Activated naive CD4-positive, alpha-beta T cell treated with anti-CD3 and anti-CD28 coated beads for 36 hours (primary cell): ENCODE measurements at regions not wholly inside any gene's neighbourhood (a gene's known extent, or its start where the extent isn't known, plus 50 kb on each side); places are given as distances from the start of the nearest gene placed in this dataset.

Experiments used
- CTCF ChIA-PET: fragments of 350-600 bp; sonication (Branson Sonifier 250); formaldehyde crosslinking; loops from one replicate; lab custom pipeline; 2021; ENCODE audit warnings: antibody characterized with exemption; lab: Charles Lee
- DNase-seq: peaks from one replicate; pipeline ENCODE4 v3.0.0-alpha.2; 2020
- H3K27ac Mint-ChIP-seq: one replicate; pipeline ENCODE4 v1.8.0; 2021; ENCODE audit warnings: mild to moderate bottlenecking, mixed read lengths
- H3K27me3 Mint-ChIP-seq: one replicate; pipeline ENCODE4 v1.8.0; 2021; ENCODE audit warnings: low read depth, mixed read lengths
- H3K36me3 Mint-ChIP-seq: one replicate; pipeline ENCODE4 v1.8.0; 2021; ENCODE audit warnings: low read depth, mixed read lengths
- H3K4me1 Mint-ChIP-seq: one replicate; pipeline ENCODE4 v1.8.0; 2021; ENCODE audit warnings: low read depth, mixed read lengths
- H3K4me3 Mint-ChIP-seq: one replicate; pipeline ENCODE4 v1.8.0; 2021; ENCODE audit warnings: mild to moderate bottlenecking, moderate library complexity, mixed read lengths
- H3K9me3 Mint-ChIP-seq: one replicate; pipeline ENCODE4 v1.8.0; 2021; ENCODE audit warnings: mixed read lengths
- intact Hi-C: fragments of 100-400 bp; cut with micrococcal nuclease; formaldehyde crosslinking; loops from one replicate; pipeline ENCODE4 v1.15.1; 2023

DNA sequence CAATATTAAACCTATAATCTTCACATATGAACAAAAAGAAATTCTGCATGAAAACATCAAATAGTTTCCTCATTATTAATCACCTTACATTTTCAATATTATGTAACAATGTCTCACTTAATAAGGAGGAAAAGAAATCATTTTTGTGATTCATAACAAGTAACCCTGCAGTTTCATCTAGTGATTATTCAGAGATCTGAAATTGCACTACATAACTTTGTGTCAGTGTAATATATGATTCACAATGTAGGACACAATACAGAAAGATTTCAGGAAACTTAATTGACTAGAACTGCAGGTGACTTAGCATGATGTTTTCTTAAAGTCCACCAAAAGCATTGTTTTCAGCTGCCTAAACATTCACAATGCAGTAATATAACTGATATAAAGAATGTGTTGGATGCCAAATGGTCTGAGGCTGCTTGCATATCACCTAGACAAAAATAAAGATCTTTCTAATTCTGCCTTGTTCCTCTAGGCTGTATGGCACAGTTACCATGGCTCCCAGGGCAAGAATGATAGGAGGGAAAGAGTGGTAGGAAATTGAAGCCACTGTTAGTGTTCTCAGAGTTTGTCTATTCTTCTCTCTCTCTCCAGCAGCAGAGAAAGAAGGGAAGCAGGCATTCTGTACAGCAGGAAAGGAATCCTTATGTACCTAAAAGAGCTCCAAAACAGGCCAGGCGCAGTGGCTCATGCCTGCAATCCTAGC, 366.6 kb downstream of the FSIP2 start:
- intact Hi-C loops = no loop called here
- DNase-seq = no peak
- Mint-ChIP-seq H3K4me3 (no peak overlapping the region), H3K27me3 (no peaks in the 10 kb centered on the region), H3K9me3 (no peaks in the 10 kb centered on the region), H3K4me1 (peaks cover 11% of the 10 kb centered on the region), H3K27ac (no peak overlapping the region), H3K36me3 (no peaks in the 10 kb centered on the region)
- CTCF ChIA-PET = no interaction called here

DNA sequence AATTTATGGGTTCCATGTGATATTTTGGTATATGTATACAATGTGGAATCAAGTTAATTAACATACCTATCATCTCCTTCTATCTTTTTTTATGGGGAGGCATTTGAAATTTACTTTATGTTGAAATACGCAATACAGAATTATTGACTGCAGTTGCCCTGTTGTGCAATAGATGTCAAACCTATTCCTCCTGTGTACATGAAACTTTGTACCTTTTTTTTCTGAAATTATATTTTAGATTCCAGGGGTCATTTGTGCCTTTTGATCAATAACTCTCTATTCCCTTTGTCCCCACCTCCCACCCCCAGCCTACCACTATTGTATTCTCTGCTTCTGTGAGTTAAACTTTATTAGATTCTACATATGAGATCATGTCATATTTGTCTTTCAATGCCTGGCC, 369.9 kb downstream of the FSIP2 start:
- Mint-ChIP-seq H3K36me3 (peaks cover 3% of the 10 kb centered on the region), H3K27me3 (no peaks in the 10 kb centered on the region), H3K4me1 (peaks cover 11% of the 10 kb centered on the region), H3K9me3 (peaks cover 15% of the 10 kb centered on the region), H3K4me3 (no peak overlapping the region), H3K27ac (no peak overlapping the region)
- intact Hi-C loops = no loop called here
- CTCF ChIA-PET = no interaction called here
- no peak for DNase-seq

DNA sequence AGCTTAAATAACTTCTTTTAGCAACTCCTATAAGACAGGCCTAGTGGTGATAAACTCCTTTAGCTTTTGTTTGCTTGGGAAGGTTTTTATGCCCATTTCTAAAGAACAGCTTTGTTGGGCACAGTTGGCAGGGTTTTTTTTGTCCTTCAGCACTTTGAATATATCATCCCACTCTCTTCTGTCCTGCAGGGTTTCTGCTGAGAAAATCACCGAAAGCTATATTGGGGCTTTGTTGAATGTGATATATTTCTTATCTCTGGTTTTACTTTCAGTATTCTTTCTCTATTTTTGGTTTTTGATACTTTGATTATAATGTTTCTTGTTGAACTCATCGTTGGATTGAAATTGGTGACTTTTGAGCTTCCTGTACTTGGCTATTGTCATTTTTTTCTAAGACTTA, 372.8 kb upstream of the ZC3H15 start:
- CTCF ChIA-PET = no interaction called here
- Mint-ChIP-seq H3K36me3 (peaks cover 27% of the 10 kb centered on the region), H3K4me3 (no peak overlapping the region), H3K27ac (no peak overlapping the region), H3K4me1 (peaks cover 5% of the 10 kb centered on the region), H3K9me3 (peaks cover 25% of the 10 kb centered on the region), H3K27me3 (no peaks in the 10 kb centered on the region)
- DNase-seq = no peak
- intact Hi-C loops = no loop called here

- H3K27ac Mint-ChIP-seq = no peak overlapping the region
- peaks cover 1% of the 10 kb centered on the region for H3K9me3 Mint-ChIP-seq
- DNase-seq = no peak
- H3K36me3 Mint-ChIP-seq = peaks cover 1% of the 10 kb centered on the region
- CTCF ChIA-PET = no interaction called here
- no peak overlapping the region for H3K4me3 Mint-ChIP-seq
- H3K4me1 Mint-ChIP-seq = no peaks in the 10 kb centered on the region
- H3K27me3 Mint-ChIP-seq = no peaks in the 10 kb centered on the region
- intact Hi-C loops = no loop called here
These were observed 360.9 kb upstream of the ZC3H15 start for GRCh38 chr2:186125156-186125555.

DNA sequence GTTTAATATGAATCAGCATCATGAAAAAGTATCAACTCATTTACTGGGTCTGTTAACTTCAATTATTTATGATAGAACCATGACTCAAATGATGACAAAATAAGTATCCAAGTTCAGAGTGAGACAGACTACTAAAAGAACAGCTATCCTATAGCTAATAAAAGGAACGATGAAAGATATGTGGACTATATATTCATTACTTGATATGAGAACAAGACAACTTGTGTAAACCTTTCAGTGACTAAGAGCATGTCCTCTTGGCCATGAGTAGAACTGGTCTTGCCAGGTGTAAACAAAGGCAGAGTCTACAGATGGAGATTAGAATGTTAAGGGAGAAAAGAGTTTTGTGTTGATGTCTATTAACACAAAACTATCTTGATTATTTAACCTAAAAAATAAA, 360.4 kb upstream of the ZC3H15 start:
- intact Hi-C loops = no loop called here
- no peaks in the 10 kb centered on the region for H3K4me1 Mint-ChIP-seq
- no peak for DNase-seq
- H3K36me3 Mint-ChIP-seq = peaks cover 1% of the 10 kb centered on the region
- no peak overlapping the region for H3K27ac Mint-ChIP-seq
- peaks cover 1% of the 10 kb centered on the region for H3K9me3 Mint-ChIP-seq
- H3K4me3 Mint-ChIP-seq = no peak overlapping the region
- no peaks in the 10 kb centered on the region for H3K27me3 Mint-ChIP-seq
- CTCF ChIA-PET = no interaction called here

- H3K27ac Mint-ChIP-seq = no peak overlapping the region
- DNase-seq = no peak
- peaks cover 1% of the 10 kb centered on the region for H3K9me3 Mint-ChIP-seq
- H3K4me3 Mint-ChIP-seq = no peak overlapping the region
- H3K27me3 Mint-ChIP-seq = no peaks in the 10 kb centered on the region
- intact Hi-C loops = no loop called here
- H3K36me3 Mint-ChIP-seq = peaks cover 1% of the 10 kb centered on the region
- no peaks in the 10 kb centered on the region for H3K4me1 Mint-ChIP-seq
- CTCF ChIA-PET = no interaction called here
These were observed 359.9 kb upstream of the ZC3H15 start for GRCh38 chr2:186126181-186126580.

- H3K27me3 Mint-ChIP-seq = no peaks in the 10 kb centered on the region
- no peaks in the 10 kb centered on the region for H3K36me3 Mint-ChIP-seq
- H3K9me3 Mint-ChIP-seq = no peaks in the 10 kb centered on the region
- DNase-seq = no peak
- intact Hi-C loops = no loop called here
- H3K4me1 Mint-ChIP-seq = no peaks in the 10 kb centered on the region
- H3K27ac Mint-ChIP-seq = no peak overlapping the region
- CTCF ChIA-PET = no interaction called here
- H3K4me3 Mint-ChIP-seq = no peak overlapping the region
These were observed 356.1 kb upstream of the ZC3H15 start for GRCh38 chr2:186129767-186130581.

DNA sequence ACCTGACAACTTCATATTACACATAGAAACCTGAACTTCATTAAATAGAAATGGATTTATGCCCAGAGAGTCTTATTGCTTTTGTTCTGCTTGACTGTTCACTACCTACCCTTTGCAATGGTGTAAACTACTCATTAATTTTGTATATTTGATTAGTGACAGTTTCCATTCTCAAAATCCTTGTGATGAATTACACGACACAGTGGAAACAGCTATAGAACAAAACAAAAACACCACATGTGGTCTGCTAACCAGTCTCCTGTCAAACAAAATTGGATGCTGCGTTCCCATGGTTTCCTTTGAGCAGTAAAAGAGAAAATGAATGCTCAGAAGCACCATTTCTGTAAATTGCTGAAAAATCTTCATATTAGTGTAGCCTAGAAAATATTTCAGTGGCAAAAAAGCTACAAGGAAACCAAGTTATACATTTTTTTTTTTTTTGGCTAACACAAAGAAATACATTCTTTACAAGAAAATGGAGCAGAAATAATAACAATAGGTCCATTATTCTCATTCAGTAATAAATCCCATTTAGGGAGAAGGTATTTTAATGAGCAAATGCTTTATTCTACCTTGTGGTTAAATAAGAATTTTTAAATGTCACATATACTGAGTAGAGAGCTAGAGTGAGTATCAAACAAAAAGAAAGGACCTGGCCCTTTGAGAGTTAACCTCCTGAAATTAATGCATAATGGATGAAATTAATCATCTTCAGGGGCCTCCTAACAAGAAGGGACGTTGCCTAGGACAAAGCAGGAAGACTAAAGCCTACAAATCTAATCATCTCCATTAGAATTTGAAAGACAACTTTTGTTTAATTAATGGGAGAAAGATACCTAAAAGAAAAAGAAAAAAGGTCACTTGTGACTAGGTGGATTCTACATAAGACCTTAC, 355.1 kb upstream of the ZC3H15 start:
- CTCF ChIA-PET = interaction anchor here (0.7 kb wide), 1 partner anchor 29 kb away, joined by 3 read pairs; no protein-coding TSS in a partner anchor
- no peak for DNase-seq
- Mint-ChIP-seq H3K27ac (no peak overlapping the region), H3K36me3 (no peaks in the 10 kb centered on the region), H3K9me3 (no peaks in the 10 kb centered on the region), H3K4me3 (no peak overlapping the region), H3K4me1 (no peaks in the 10 kb centered on the region), H3K27me3 (no peaks in the 10 kb centered on the region)
- intact Hi-C loops = no loop called here

GRCh38 chr2:186135686-186136085, 350.4 kb upstream of the ZC3H15 start:
- Mint-ChIP-seq H3K4me1 (no peaks in the 10 kb centered on the region), H3K9me3 (no peaks in the 10 kb centered on the region), H3K4me3 (no peak overlapping the region), H3K27ac (no peak overlapping the region), H3K27me3 (no peaks in the 10 kb centered on the region), H3K36me3 (no peaks in the 10 kb centered on the region)
- CTCF ChIA-PET = interaction anchor here (0.6 kb wide), 1 partner anchor 39 kb away, joined by 3 read pairs; no protein-coding TSS in a partner anchor
- no peak for DNase-seq
- intact Hi-C loops = no loop called here

GRCh38 chr2:186136860-186137259, 349.2 kb upstream of the ZC3H15 start:
- H3K27me3 Mint-ChIP-seq = no peaks in the 10 kb centered on the region
- no peaks in the 10 kb centered on the region for H3K9me3 Mint-ChIP-seq
- H3K4me3 Mint-ChIP-seq = no peak overlapping the region
- CTCF ChIA-PET = no interaction called here
- no peak for DNase-seq
- no peak overlapping the region for H3K27ac Mint-ChIP-seq
- H3K36me3 Mint-ChIP-seq = no peaks in the 10 kb centered on the region
- no peaks in the 10 kb centered on the region for H3K4me1 Mint-ChIP-seq
- intact Hi-C loops = no loop called here

DNA sequence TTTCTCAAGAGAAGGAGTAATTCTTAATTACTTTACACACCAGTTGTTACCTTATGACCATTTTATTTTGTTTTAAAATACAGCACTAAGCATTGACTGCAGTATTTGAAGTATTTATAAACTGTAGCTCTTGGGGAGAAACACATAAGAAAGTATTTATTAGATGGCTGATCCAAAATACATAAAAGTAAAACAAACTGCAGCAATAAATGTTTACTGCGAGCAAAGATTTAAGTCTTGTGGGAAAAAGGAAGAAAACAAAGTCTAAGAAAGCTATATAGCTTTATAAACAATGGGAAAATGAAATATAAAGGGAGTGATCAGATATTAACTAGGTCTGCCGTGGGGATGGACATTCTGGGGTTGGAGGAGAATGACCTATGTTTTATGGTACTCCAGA, 347.2 kb upstream of the ZC3H15 start:
- Mint-ChIP-seq H3K27me3 (no peaks in the 10 kb centered on the region), H3K4me1 (no peaks in the 10 kb centered on the region), H3K4me3 (no peak overlapping the region), H3K27ac (no peak overlapping the region), H3K36me3 (no peaks in the 10 kb centered on the region), H3K9me3 (no peaks in the 10 kb centered on the region)
- no peak for DNase-seq
- intact Hi-C loops = no loop called here
- CTCF ChIA-PET = interaction anchor here (0.6 kb wide), 1 partner anchor 18 kb away, joined by 3 read pairs; no protein-coding TSS in a partner anchor

GRCh38 chr2:186159101-186159500, 327.0 kb upstream of the ZC3H15 start:
- no peak overlapping the region for H3K4me3 Mint-ChIP-seq
- peaks cover 31% of the 10 kb centered on the region for H3K36me3 Mint-ChIP-seq
- no peak for DNase-seq
- intact Hi-C loops = no loop called here
- no peaks in the 10 kb centered on the region for H3K4me1 Mint-ChIP-seq
- CTCF ChIA-PET = no interaction called here
- peaks cover 37% of the 10 kb centered on the region for H3K9me3 Mint-ChIP-seq
- no peak overlapping the region for H3K27ac Mint-ChIP-seq
- no peaks in the 10 kb centered on the region for H3K27me3 Mint-ChIP-seq
